Muscle layer of colon (tissue), 2 donors: ENCODE measurements at regions not wholly inside any gene's neighbourhood (a gene's known extent, or its start where the extent isn't known, plus 50 kb on each side); places are given as distances from the start of the nearest gene placed in this dataset.

Source experiments
- H3K27ac ChIP-seq: one replicate; pipeline ENCODE4 v1.7.0; 2013; ENCODE audit warnings: low read depth, mild to moderate bottlenecking, low read length, moderate library complexity
- H3K27me3 ChIP-seq, 2 donors: one replicate each; pipeline ENCODE4 v1.7.0; 2013; ENCODE audit warnings: low read length in 2 of 2, mild to moderate bottlenecking in 2 of 2; ENCODE audit not compliant: insufficient read depth in 2 of 2, control insufficient read depth in 1 of 2
- H3K36me3 ChIP-seq: one replicate; pipeline ENCODE4 v1.7.0; 2013; ENCODE audit warnings: mild to moderate bottlenecking, low read length; ENCODE audit not compliant: insufficient read depth
- H3K4me1 ChIP-seq: one replicate; pipeline ENCODE4 v1.7.0; 2013; ENCODE audit warnings: mild to moderate bottlenecking, low read length; ENCODE audit not compliant: insufficient read depth
- H3K4me3 ChIP-seq, 2 donors: one replicate each; pipeline ENCODE4 v1.7.0; 2013; ENCODE audit warnings: low read length in 2 of 2, low read depth in 1 of 2, mild to moderate bottlenecking in 1 of 2, moderate library complexity in 1 of 2
- H3K9ac ChIP-seq: one replicate; pipeline ENCODE4 v1.7.0; 2013; ENCODE audit warnings: low read length
- H3K9me3 ChIP-seq: one replicate; pipeline ENCODE4 v1.7.0; 2013; ENCODE audit warnings: mild to moderate bottlenecking, low read length
- donor health status: abdominal sarcoma.
- donor health status: Adenocarcinoma of cecum.

- Histone ChIP-seq H3K9ac (no peak overlapping the region), H3K4me3 (no peak overlapping the region), H3K4me1 (no peaks in the 10 kb centered on the region), H3K36me3 (no peaks in the 10 kb centered on the region), H3K27ac (no peak overlapping the region), H3K27me3 (no peaks in the 10 kb centered on the region), H3K9me3 (no peaks in the 10 kb centered on the region)
Measured at GRCh38 chr4:185879666-185880312, 67.8 kb upstream of the SORBS2 start.

GRCh38 chr4:185880571-185880970 is 68.6 kb upstream of the SORBS2 start:
- Histone ChIP-seq H3K4me1 (no peaks in the 10 kb centered on the region), H3K4me3 (no peak overlapping the region), H3K27ac (no peak overlapping the region)

GRCh38 chr4:185881430-185881829 is 69.4 kb upstream of the SORBS2 start:
- Histone ChIP-seq H3K27me3 (no peaks in the 10 kb centered on the region), H3K9ac (no peak overlapping the region), H3K4me1 (no peaks in the 10 kb centered on the region), H3K4me3 (no peak overlapping the region), H3K9me3 (no peaks in the 10 kb centered on the region), H3K36me3 (no peaks in the 10 kb centered on the region), H3K27ac (no peak overlapping the region)

More at GRCh38 chr4:185880571-185880970, 68.6 kb upstream of the SORBS2 start:
- Histone ChIP-seq H3K9me3 (no peaks in the 10 kb centered on the region), H3K27me3 (no peaks in the 10 kb centered on the region), H3K9ac (no peak overlapping the region), H3K36me3 (no peaks in the 10 kb centered on the region)

GRCh38 chr4:185883591-185883990 is 71.6 kb upstream of the SORBS2 start:
- no peaks in the 10 kb centered on the region for H3K27me3 ChIP-seq
- no peaks in the 10 kb centered on the region for H3K4me1 ChIP-seq
- H3K36me3 ChIP-seq: no peaks in the 10 kb centered on the region
- H3K9me3 ChIP-seq: no peaks in the 10 kb centered on the region
- H3K27ac ChIP-seq: no peak overlapping the region
- H3K4me3 ChIP-seq: no peak overlapping the region
- H3K9ac ChIP-seq: no peak overlapping the region

- Histone ChIP-seq H3K27ac (no peak overlapping the region), H3K4me1 (no peaks in the 10 kb centered on the region), H3K36me3 (no peaks in the 10 kb centered on the region), H3K27me3 (no peaks in the 10 kb centered on the region), H3K4me3 (no peak overlapping the region), H3K9me3 (no peaks in the 10 kb centered on the region), H3K9ac (no peak overlapping the region)
Measured at GRCh38 chr4:185885075-185885474, 73.1 kb upstream of the SORBS2 start.

GRCh38 chr4:185885604-185886003 is 73.6 kb upstream of the SORBS2 start:
- Histone ChIP-seq H3K4me3 (no peak overlapping the region), H3K36me3 (no peaks in the 10 kb centered on the region), H3K27ac (no peak overlapping the region), H3K9ac (no peak overlapping the region), H3K27me3 (no peaks in the 10 kb centered on the region), H3K9me3 (no peaks in the 10 kb centered on the region), H3K4me1 (no peaks in the 10 kb centered on the region)

- H3K4me3 ChIP-seq: no peak overlapping the region
- H3K27ac ChIP-seq: no peak overlapping the region
- no peaks in the 10 kb centered on the region for H3K4me1 ChIP-seq
- H3K9ac ChIP-seq: no peak overlapping the region
- no peaks in the 10 kb centered on the region for H3K9me3 ChIP-seq
- no peaks in the 10 kb centered on the region for H3K27me3 ChIP-seq
- H3K36me3 ChIP-seq: no peaks in the 10 kb centered on the region
Measured at GRCh38 chr4:185886832-185887524, 75.0 kb upstream of the SORBS2 start.

- H3K9ac ChIP-seq: no peak overlapping the region
- no peaks in the 10 kb centered on the region for H3K9me3 ChIP-seq
- H3K4me1 ChIP-seq: no peaks in the 10 kb centered on the region
- no peaks in the 10 kb centered on the region for H3K27me3 ChIP-seq
- no peak overlapping the region for H3K4me3 ChIP-seq
- no peaks in the 10 kb centered on the region for H3K36me3 ChIP-seq
- H3K27ac ChIP-seq: no peak overlapping the region
Measured at GRCh38 chr4:185888676-185889075, 76.7 kb upstream of the SORBS2 start.

GRCh38 chr4:185889585-185889984 is 77.6 kb upstream of the SORBS2 start:
- H3K27ac ChIP-seq: no peak overlapping the region
- no peaks in the 10 kb centered on the region for H3K36me3 ChIP-seq
- no peaks in the 10 kb centered on the region for H3K4me1 ChIP-seq
- no peaks in the 10 kb centered on the region for H3K27me3 ChIP-seq
- no peak overlapping the region for H3K4me3 ChIP-seq
- H3K9me3 ChIP-seq: no peaks in the 10 kb centered on the region
- H3K9ac ChIP-seq: no peak overlapping the region

GRCh38 chr4:185890196-185890595 is 78.2 kb upstream of the SORBS2 start:
- Histone ChIP-seq H3K4me3 (no peak overlapping the region), H3K27me3 (no peaks in the 10 kb centered on the region), H3K36me3 (no peaks in the 10 kb centered on the region), H3K9me3 (no peaks in the 10 kb centered on the region), H3K9ac (no peak overlapping the region), H3K4me1 (no peaks in the 10 kb centered on the region), H3K27ac (no peak overlapping the region)

- no peaks in the 10 kb centered on the region for H3K4me1 ChIP-seq
- H3K27me3 ChIP-seq: no peaks in the 10 kb centered on the region
- H3K27ac ChIP-seq: no peak overlapping the region
- no peak overlapping the region for H3K9ac ChIP-seq
- no peaks in the 10 kb centered on the region for H3K9me3 ChIP-seq
- H3K36me3 ChIP-seq: no peaks in the 10 kb centered on the region
- no peak overlapping the region for H3K4me3 ChIP-seq
Measured at GRCh38 chr4:185892165-185892564, 80.2 kb upstream of the SORBS2 start.

- no peak overlapping the region for H3K4me3 ChIP-seq
- no peaks in the 10 kb centered on the region for H3K36me3 ChIP-seq
- no peaks in the 10 kb centered on the region for H3K27me3 ChIP-seq
- no peak overlapping the region for H3K9ac ChIP-seq
- no peaks in the 10 kb centered on the region for H3K4me1 ChIP-seq
- H3K27ac ChIP-seq: no peak overlapping the region
- H3K9me3 ChIP-seq: no peaks in the 10 kb centered on the region
Measured at GRCh38 chr4:185893500-185893899, 81.5 kb upstream of the SORBS2 start.
